Thoracic aorta (tissue), 2 donors: ENCODE measurements at regions not wholly inside any gene's neighbourhood (a gene's known extent, or its start where the extent isn't known, plus 50 kb on each side); places are given as distances from the start of the nearest gene placed in this dataset.

ENCODE experiments used
- ATAC-seq: fragments of 150-250 bp; one replicate; pipeline ENCODE4 v1.8.0; 2017; ENCODE audit warnings: low read depth; ENCODE audit not compliant: insufficient number of reproducible peaks, low FRiP score
- DNase-seq: peaks from one replicate; pipeline ENCODE4 v3.0.0-alpha.2; 2020; ENCODE audit warnings: low spot score
- H3K27ac ChIP-seq, 2 donors: fragments of 200-600 bp; sonication (generic); 1 replicate in 1 of 2; 2 replicates in 1 of 2; pipeline ENCODE4 v1.5.1; 2016; ENCODE audit warnings: mild to moderate bottlenecking in 2 of 2, moderate library complexity in 2 of 2
- H3K27me3 ChIP-seq: fragments of 200-600 bp; sonication (generic); replicated peaks from 2 replicates; pipeline ENCODE4 v1.6.0; 2016; ENCODE audit warnings: mild to moderate bottlenecking; ENCODE audit not compliant: insufficient read depth
- H3K36me3 ChIP-seq: fragments of 200-600 bp; sonication (generic); one replicate; pipeline ENCODE4 v1.5.1; 2016
- H3K4me1 ChIP-seq, 2 donors: fragments of 200-600 bp; sonication (generic); 1 replicate in 1 of 2; 2 replicates in 1 of 2; pipeline versions ENCODE4 v1.5.1 to v1.6.0; 2016; ENCODE audit warnings: low read depth in 2 of 2, mild to moderate bottlenecking in 1 of 2; ENCODE audit not compliant: control insufficient read depth in 1 of 2
- H3K4me3 ChIP-seq: fragments of 200-600 bp; sonication (generic); 2 replicates; pipeline ENCODE4 v1.5.1; 2016; ENCODE audit warnings: mild to moderate bottlenecking
- H3K9me3 ChIP-seq: fragments of 200-600 bp; sonication (generic); 2 replicates; pipeline ENCODE4 v1.5.1; 2016
- CTCF ChIP-seq: fragments of 200-600 bp; sonication (generic); IDR thresholded peaks from one replicate; pipeline ENCODE4 v1.5.1; 2019; ENCODE audit warnings: antibody characterized with exemption

GRCh38 chr5:110218981-110219380 is 507.5 kb downstream of the TMEM232 start:
- no peak for DNase-seq
- peaks cover 27% of the 10 kb centered on the region for H3K9me3 ChIP-seq
- H3K4me1 ChIP-seq: no peaks in the 10 kb centered on the region
- no peak overlapping the region for H3K27ac ChIP-seq
- ATAC-seq: no peak
- no peaks in the 10 kb centered on the region for H3K36me3 ChIP-seq
- no peak overlapping the region for H3K4me3 ChIP-seq
- no peak for TF ChIP-seq CTCF
- no peaks in the 10 kb centered on the region for H3K27me3 ChIP-seq

GRCh38 chr5:110219769-110220168 is 506.7 kb downstream of the TMEM232 start:
- H3K4me1 ChIP-seq: no peaks in the 10 kb centered on the region
- no peak for DNase-seq
- ATAC-seq: no peak
- no peak for TF ChIP-seq CTCF
- no peak overlapping the region for H3K27ac ChIP-seq
- H3K27me3 ChIP-seq: no peaks in the 10 kb centered on the region
- no peak overlapping the region for H3K4me3 ChIP-seq
- H3K36me3 ChIP-seq: no peaks in the 10 kb centered on the region
- H3K9me3 ChIP-seq: peaks cover 27% of the 10 kb centered on the region

GRCh38 chr5:110221036-110221435 is 505.4 kb downstream of the TMEM232 start:
- no peak overlapping the region for H3K27ac ChIP-seq
- no peaks in the 10 kb centered on the region for H3K27me3 ChIP-seq
- ATAC-seq (no peak), DNase-seq (no peak)
- H3K9me3 ChIP-seq: peaks cover 23% of the 10 kb centered on the region
- no peaks in the 10 kb centered on the region for H3K36me3 ChIP-seq
- TF ChIP-seq CTCF: no peak
- no peaks in the 10 kb centered on the region for H3K4me1 ChIP-seq
- no peak overlapping the region for H3K4me3 ChIP-seq

- no peaks in the 10 kb centered on the region for H3K27me3 ChIP-seq
- H3K36me3 ChIP-seq: no peaks in the 10 kb centered on the region
- peaks cover 17% of the 10 kb centered on the region for H3K9me3 ChIP-seq
- no peak overlapping the region for H3K4me3 ChIP-seq
- no peaks in the 10 kb centered on the region for H3K4me1 ChIP-seq
- ATAC-seq (no peak), DNase-seq (no peak)
- TF ChIP-seq CTCF: no peak
- no peak overlapping the region for H3K27ac ChIP-seq
These were observed 502.4 kb downstream of the TMEM232 start for GRCh38 chr5:110224050-110224449.

- ATAC-seq: no peak
These were observed 500.5 kb downstream of the TMEM232 start for GRCh38 chr5:110225949-110226348.

More at GRCh38 chr5:110225949-110226348, 500.5 kb downstream of the TMEM232 start:
- no peaks in the 10 kb centered on the region for H3K36me3 ChIP-seq
- H3K27ac ChIP-seq: no peak overlapping the region
- peaks cover 13% of the 10 kb centered on the region for H3K9me3 ChIP-seq
- no peaks in the 10 kb centered on the region for H3K27me3 ChIP-seq
- no peaks in the 10 kb centered on the region for H3K4me1 ChIP-seq
- H3K4me3 ChIP-seq: no peak overlapping the region
- DNase-seq: no peak
- no peak for TF ChIP-seq CTCF
